SU-DHL-6 (cell line): ENCODE measurements at regions not wholly inside any gene's neighbourhood (a gene's known extent, or its start where the extent isn't known, plus 50 kb on each side); places are given as distances from the start of the nearest gene placed in this dataset.

ENCODE experiments used
- CTCF ChIP-seq: fragments of 200-600 bp; sonication (generic); IDR thresholded peaks from one replicate; pipeline ENCODE4 v1.5.1; 2017; ENCODE audit warnings: antibody characterized with exemption, mild to moderate bottlenecking, low read length, moderate library complexity; ENCODE audit not compliant: insufficient read depth, poor library complexity, severe bottlenecking
- EZH2phosphoT487 ChIP-seq: fragments of 200-600 bp; sonication (generic), shearing (Covaris generic); conservative IDR thresholded peaks from 2 replicates; pipeline ENCODE4 v1.6.1; 2018; ENCODE audit warnings: mild to moderate bottlenecking, antibody characterized with exemption, low read length, moderate library complexity, mixed read lengths

- no peak for TF ChIP-seq CTCF
- TF ChIP-seq EZH2phosphoT487 = no peak
Observed at GRCh38 chr6:9257215-9257614, 821.9 kb upstream of the SLC35B3 start.
